GM10266 (cell line): ENCODE measurements at regions not wholly inside any gene's neighbourhood (a gene's known extent, or its start where the extent isn't known, plus 50 kb on each side); places are given as distances from the start of the nearest gene placed in this dataset.
"Not testable (repeated sequence)": the region's sequence is repeated elsewhere in the genome, so short reads cannot be mapped to it uniquely, and the experiment has no call there.

Source experiments
- DNase-seq: peaks from one replicate; pipeline ENCODE4 v3.0.0; 2012; ENCODE audit errors: extremely low spot score
- CTCF ChIP-seq: IDR thresholded peaks from 2 replicates; pipeline ENCODE4 v1.5.1; 2012; ENCODE audit warnings: mild to moderate bottlenecking, low read depth; ENCODE audit not compliant: control insufficient read depth, insufficient read depth; ENCODE audit errors: missing control alignments

DNA sequence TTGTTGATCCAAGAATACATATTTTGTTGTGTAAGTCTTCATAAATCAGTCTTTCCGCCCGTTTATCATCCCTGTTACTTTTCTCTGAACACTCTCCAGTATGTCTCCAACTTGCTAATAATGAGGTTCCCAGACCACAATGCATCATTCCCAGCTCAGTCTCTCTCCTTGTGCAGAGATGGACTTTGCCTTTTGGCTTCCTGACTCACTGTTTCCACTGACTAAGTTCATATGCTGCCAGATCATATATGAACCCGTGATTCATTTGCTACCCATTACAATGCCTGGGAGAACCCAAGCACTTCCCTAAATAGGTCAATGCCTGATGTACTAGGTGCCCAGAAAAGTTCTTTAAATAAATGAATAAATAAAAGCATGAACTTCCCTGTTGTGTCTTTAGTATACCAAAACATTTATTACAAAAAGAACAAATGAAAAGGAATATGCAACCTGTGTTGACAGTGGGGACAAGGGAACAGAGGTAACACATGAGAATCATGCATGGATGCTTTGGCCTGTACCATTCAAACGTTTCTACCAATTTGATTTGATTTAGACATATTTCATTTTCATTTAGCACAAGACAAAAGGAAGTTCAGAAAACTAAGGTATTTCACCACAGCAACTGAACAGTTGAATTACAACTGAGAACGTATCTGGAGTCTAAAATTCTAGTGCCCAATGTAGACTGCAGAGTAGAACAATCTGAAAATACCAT is 215.4 kb upstream of the HNRNPA3 start:
- no peak for TF ChIP-seq CTCF
- DNase-seq = peak; percentile 26

DNA sequence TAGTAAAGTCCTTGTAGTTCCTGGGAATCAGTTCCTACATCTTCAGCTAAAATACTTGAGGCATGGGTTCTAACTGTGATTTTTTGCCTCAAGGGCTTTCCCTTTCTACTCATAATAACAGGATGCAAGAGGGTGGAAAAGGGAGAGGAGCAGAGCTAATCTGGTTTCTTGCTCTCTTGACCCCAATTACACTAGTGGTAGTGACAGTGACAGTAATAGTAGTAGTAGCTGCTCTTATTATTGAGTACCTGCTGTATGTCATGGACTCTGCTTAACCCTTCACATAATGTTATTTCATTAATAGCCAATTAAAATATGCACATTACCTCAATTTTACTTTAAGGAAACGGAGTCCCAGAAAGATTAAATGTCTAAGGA is 214.8 kb upstream of the HNRNPA3 start:
- no peak for DNase-seq
- no peak for TF ChIP-seq CTCF

GRCh38 chr2:176999301-176999700 is 213.3 kb upstream of the HNRNPA3 start:
- peak; percentile 21 for DNase-seq

DNA sequence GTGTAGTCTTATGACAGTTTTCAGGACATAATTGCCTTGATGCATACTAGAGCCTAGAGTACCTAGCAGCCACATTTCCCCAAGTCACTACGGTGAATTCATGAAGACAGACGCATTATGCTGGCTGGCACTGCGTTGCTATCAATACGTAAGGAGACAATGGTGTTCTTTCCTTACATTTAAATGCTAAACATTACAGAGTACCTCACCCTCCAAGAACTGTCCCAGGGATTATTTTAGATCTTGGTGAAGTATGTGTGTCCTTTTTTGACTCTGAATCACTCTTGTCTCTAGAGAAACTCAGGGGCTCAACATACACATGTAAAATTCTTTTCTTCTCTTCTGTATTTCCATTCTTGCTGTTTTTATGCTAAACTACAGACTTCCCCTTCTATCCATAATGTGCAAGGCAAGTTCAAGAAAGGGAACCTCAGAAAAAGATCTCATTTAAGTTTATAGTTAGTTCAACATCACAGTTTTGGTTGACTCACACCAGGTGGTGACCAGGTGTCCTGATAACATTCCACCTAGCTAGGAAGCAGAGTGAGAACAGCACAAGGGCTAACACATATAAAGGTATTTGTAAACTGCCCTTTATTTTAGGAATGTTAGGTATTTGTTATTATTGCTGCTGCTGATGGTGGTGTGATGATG is 212.4 kb upstream of the HNRNPA3 start:
- TF ChIP-seq CTCF = no peak
- no peak for DNase-seq

More at GRCh38 chr2:176999301-176999700, 213.3 kb upstream of the HNRNPA3 start:
- no peak for TF ChIP-seq CTCF

DNA sequence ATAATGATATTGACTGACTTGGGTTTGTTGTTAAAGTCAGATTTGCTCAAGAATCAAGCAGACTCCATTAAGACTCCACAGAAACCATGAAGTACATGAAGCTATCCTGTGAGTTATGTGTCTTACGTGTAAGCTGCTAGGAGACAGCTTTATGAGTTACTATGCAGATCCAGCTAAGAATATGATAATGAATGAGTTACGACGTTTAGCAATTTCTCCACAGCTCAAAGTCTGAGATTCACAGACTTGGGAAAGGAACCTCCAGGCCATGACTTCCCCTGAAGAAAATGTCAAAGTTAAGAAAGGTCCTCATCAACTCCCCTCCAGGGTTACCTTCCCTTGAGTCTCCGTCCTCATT is 211.9 kb upstream of the HNRNPA3 start:
- no peak for DNase-seq
- TF ChIP-seq CTCF = no peak

- no peak for DNase-seq
- TF ChIP-seq CTCF = no peak
Measured at GRCh38 chr2:177001334-177001733, 211.3 kb upstream of the HNRNPA3 start.

GRCh38 chr2:177002983-177003382 is 209.6 kb upstream of the HNRNPA3 start:
- TF ChIP-seq CTCF = no peak
- DNase-seq = no peak

DNA sequence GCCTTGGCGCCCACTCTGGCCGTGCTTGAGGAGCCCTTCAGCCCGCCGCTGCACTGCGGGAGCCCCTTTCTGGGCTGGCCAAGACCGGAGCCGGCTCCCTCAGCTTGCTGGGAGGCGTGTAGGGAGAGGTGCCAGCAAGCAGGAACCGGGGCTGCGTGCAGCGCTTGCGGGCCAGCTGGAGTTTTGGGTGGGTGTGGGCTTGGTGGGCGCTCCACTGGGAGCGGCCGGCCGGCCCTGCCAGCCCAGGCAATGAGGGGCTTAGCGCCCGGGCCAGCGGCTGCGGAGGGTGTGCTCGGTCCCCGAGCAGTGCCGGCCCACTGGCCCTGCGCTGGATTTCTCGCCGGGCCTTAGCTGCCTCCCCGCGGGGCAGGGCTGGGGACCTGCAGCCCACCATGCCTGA is 204.9 kb upstream of the HNRNPA3 start:
- not testable (repeated sequence) for DNase-seq

DNA sequence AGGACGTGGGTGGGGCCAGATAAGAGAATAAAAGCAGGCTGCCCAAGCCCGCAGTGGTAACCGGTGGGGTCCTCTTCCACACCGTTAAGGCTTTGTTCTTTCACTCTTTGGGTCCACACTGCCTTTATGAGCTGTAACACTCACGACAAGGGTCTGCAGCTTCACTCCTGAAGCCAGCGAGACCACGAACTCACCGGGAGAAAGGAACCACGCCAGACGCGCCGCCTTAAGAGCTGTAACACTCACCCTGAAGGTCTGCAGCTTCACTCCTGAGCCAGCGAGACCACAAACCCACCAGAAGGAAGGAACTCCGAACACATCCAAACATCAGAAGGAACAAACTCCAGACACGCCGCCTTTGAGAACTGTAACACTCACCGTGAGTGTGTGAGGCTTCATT is 203.9 kb upstream of the HNRNPA3 start:
- DNase-seq = not testable (repeated sequence)
